H1 (cell line): ENCODE measurements at regions not wholly inside any gene's neighbourhood (a gene's known extent, or its start where the extent isn't known, plus 50 kb on each side); places are given as distances from the start of the nearest gene placed in this dataset.

Source experiments
- CTCF ChIA-PET: fragments of 300-600 bp; sonication (Branson Sonifier 250); formaldehyde crosslinking; loops from one replicate; lab custom pipeline; 2021; ENCODE audit not compliant: partially characterized antibody; lab: Charles Lee
- POLR2A ChIA-PET: fragments of 300-600 bp; sonication (Branson Sonifier 250); formaldehyde crosslinking; loops from one replicate; lab custom pipeline; 2021; ENCODE audit warnings: inconsistent platforms; ENCODE audit not compliant: partially characterized antibody; lab: Charles Lee
- DNase-seq, 2 experiments: peaks; one replicate each; pipeline versions ENCODE4 v3.0.0 to v3.0.0-alpha.2; 2010 to 2022; ENCODE audit warnings: low spot score in 2 of 2, low read depth in 1 of 2, mixed read lengths in 1 of 2
- FAIRE-seq: peaks from 2 replicates; lab custom pipeline; 2011; peaks lifted over from hg19 to GRCh38; lab: Jason Lieb, UNC
- H2AFZ ChIP-seq: 2 replicates; pipeline ENCODE4 v1.8.1; 2012; ENCODE audit warnings: low read length, inconsistent platforms
- H2AK5ac ChIP-seq: 2 replicates; pipeline ENCODE4 v1.6.1; 2013; ENCODE audit warnings: low read depth, low read length
- H2BK120ac ChIP-seq: replicated peaks from 2 replicates; pipeline ENCODE3; 2013; ENCODE audit warnings: low read depth, low read length, inconsistent platforms
- H2BK12ac ChIP-seq: 2 replicates; pipeline ENCODE4 v1.6.1; 2013; ENCODE audit warnings: low read depth, low read length
- H2BK15ac ChIP-seq: 2 replicates; pipeline ENCODE4 v1.6.1; 2013; ENCODE audit warnings: low read length
- H2BK20ac ChIP-seq: 2 replicates; pipeline ENCODE4 v1.6.1; 2013; ENCODE audit warnings: low read length
- H2BK5ac ChIP-seq: 2 replicates; pipeline ENCODE4 v1.6.1; 2013; ENCODE audit warnings: low read depth, low read length
- H3K14ac ChIP-seq: 2 replicates; pipeline ENCODE4 v1.6.1; 2013; ENCODE audit warnings: inconsistent platforms; ENCODE audit not compliant: insufficient read length
- H3K18ac ChIP-seq: 2 replicates; pipeline ENCODE4 v1.6.1; 2013; ENCODE audit warnings: low read length; ENCODE audit errors: extremely low read depth
- H3K23ac ChIP-seq: 2 replicates; pipeline ENCODE4 v1.6.1; 2013; ENCODE audit warnings: inconsistent platforms; ENCODE audit not compliant: insufficient read length
- H3K23me2 ChIP-seq: 2 replicates; pipeline ENCODE4 v1.6.1; 2013; ENCODE audit warnings: low read depth, low read length
- H3K27ac ChIP-seq: 2 replicates; pipeline ENCODE4 v1.6.1; 2011; ENCODE audit warnings: low read depth, low read length, inconsistent platforms
- H3K27me3 ChIP-seq, 4 experiments: replicated peaks in 1 of 4; 1 replicate in 1 of 4; 2 replicates in 3 of 4; pipeline versions ENCODE4 v1.6.1 to v1.8.1; 2011 to 2013; ENCODE audit warnings: low read length in 3 of 4, mild to moderate bottlenecking in 3 of 4, inconsistent platforms in 2 of 4, mixed read lengths in 2 of 4, moderate library complexity in 1 of 4; ENCODE audit not compliant: control insufficient read depth in 3 of 4, insufficient read depth in 3 of 4; ENCODE audit errors: extremely low read depth in 1 of 4
- H3K36me3 ChIP-seq, 4 experiments: 2 replicates each; pipeline versions ENCODE4 v1.6.1 to v1.8.1; 2011 to 2013; ENCODE audit warnings: mild to moderate bottlenecking in 4 of 4, low read length in 3 of 4, moderate library complexity in 2 of 4, control low read depth in 1 of 4, inconsistent platforms in 1 of 4; ENCODE audit not compliant: insufficient read depth in 4 of 4, control insufficient read depth in 2 of 4
- H3K4ac ChIP-seq: replicated peaks from 2 replicates; pipeline ENCODE3; 2013; ENCODE audit warnings: low read length, low read depth, mixed read lengths, inconsistent platforms; ENCODE audit not compliant: insufficient read length
- H3K4me1 ChIP-seq, 4 experiments: replicated peaks in 1 of 4; 1 replicate in 1 of 4; 2 replicates in 3 of 4; pipeline versions ENCODE4 v1.6.1 to v1.8.1; 2011 to 2013; ENCODE audit warnings: low read length in 3 of 4, inconsistent platforms in 2 of 4, mixed read lengths in 1 of 4; ENCODE audit not compliant: insufficient read depth in 4 of 4, control insufficient read depth in 3 of 4
- H3K4me2 ChIP-seq, 2 experiments: 2 replicates each; pipeline versions ENCODE4 v1.6.1 to v1.8.1; 2011 to 2013; ENCODE audit warnings: low read depth in 2 of 2, low read length in 2 of 2, control low read depth in 1 of 2, inconsistent platforms in 1 of 2, mild to moderate bottlenecking in 1 of 2; ENCODE audit not compliant: insufficient read depth in 1 of 2
- H3K4me3 ChIP-seq, 4 experiments: fragments of 200-600, 300-600 bp in 1 of 4; sonication (generic), shearing (Covaris generic), sonication (Bioruptor Twin) in 1 of 4; 2 replicates each; pipeline versions ENCODE4 v1.5.1 to v1.8.1; 2011 to 2016; ENCODE audit warnings: low read length in 4 of 4, low read depth in 3 of 4, control low read depth in 2 of 4, inconsistent platforms in 2 of 4, mild to moderate bottlenecking in 2 of 4, mixed read lengths in 1 of 4, moderate library complexity in 1 of 4; ENCODE audit not compliant: insufficient read depth in 2 of 4; ENCODE audit errors: extremely low read depth in 1 of 4
- H3K56ac ChIP-seq: replicated peaks from 2 replicates; pipeline ENCODE3; 2013; ENCODE audit warnings: low read depth, mild to moderate bottlenecking, mixed read lengths, low read length, inconsistent platforms; ENCODE audit not compliant: insufficient read length
- H3K79me1 ChIP-seq: 2 replicates; pipeline ENCODE4 v1.6.1; 2013; ENCODE audit warnings: low read depth, low read length, control low read depth
- H3K79me2 ChIP-seq, 2 experiments: 2 replicates each; pipeline versions ENCODE4 v1.6.1 to v1.8.1; 2012 to 2013; ENCODE audit warnings: low read length in 2 of 2, mild to moderate bottlenecking in 2 of 2, inconsistent platforms in 1 of 2; ENCODE audit not compliant: insufficient read depth in 2 of 2, control insufficient read depth in 1 of 2
- H3K9ac ChIP-seq, 4 experiments: replicated peaks in 1 of 4; 1 replicate in 1 of 4; 2 replicates in 3 of 4; pipeline versions ENCODE4 v1.6.1 to v1.8.1; 2011 to 2013; ENCODE audit warnings: low read depth in 3 of 4, low read length in 3 of 4, control low read depth in 2 of 4, mild to moderate bottlenecking in 2 of 4, moderate library complexity in 2 of 4, inconsistent platforms in 1 of 4; ENCODE audit errors: extremely low read depth in 1 of 4
- H3K9me3 ChIP-seq, 2 experiments: 2 replicates each; pipeline versions ENCODE4 v1.6.1 to v1.8.1; 2012 to 2013; ENCODE audit warnings: mild to moderate bottlenecking in 2 of 2, moderate library complexity in 2 of 2, control low read depth in 1 of 2, inconsistent platforms in 1 of 2, low read depth in 1 of 2, low read length in 1 of 2, mixed read lengths in 1 of 2; ENCODE audit not compliant: insufficient read depth in 2 of 2
- H4K20me1 ChIP-seq, 2 experiments: replicated peaks in 1 of 2; 2 replicates each; pipeline versions ENCODE3 to v1.8.1; 2011 to 2013; ENCODE audit warnings: inconsistent platforms in 2 of 2, low read length in 2 of 2, mild to moderate bottlenecking in 1 of 2; ENCODE audit not compliant: insufficient read depth in 2 of 2, control insufficient read depth in 1 of 2
- H4K5ac ChIP-seq: 2 replicates; pipeline ENCODE4 v1.6.1; 2013; ENCODE audit warnings: low read length, low read depth, mixed read lengths, inconsistent platforms; ENCODE audit not compliant: insufficient read length
- H4K8ac ChIP-seq: 2 replicates; pipeline ENCODE4 v1.8.0; 2013; ENCODE audit warnings: mild to moderate bottlenecking, moderate library complexity, low read length, inconsistent platforms; ENCODE audit not compliant: insufficient read depth; ENCODE audit errors: extremely low read depth
- H4K91ac ChIP-seq: replicated peaks from 2 replicates; pipeline ENCODE3; 2013; ENCODE audit warnings: low read length, mixed read lengths, inconsistent platforms; ENCODE audit not compliant: insufficient read length
- CHD7 ChIP-seq: fragments of 300-600 bp; sonication (generic); IDR thresholded peaks from 2 replicates; pipeline ENCODE4 v1.7.1; 2012; ENCODE audit warnings: low read length, moderate library complexity, mild to moderate bottlenecking, inconsistent platforms; ENCODE audit not compliant: insufficient replicate concordance
- WGBS, 2 experiments: shearing (Covaris generic) in 1 of 2; methylation state at CpG; one replicate each; pipeline versions ENCODE4 v1.1.6 to v1.1.7; 2013 to 2015; ENCODE audit warnings: low lambda C conversion rate in 2 of 2, mixed read lengths in 2 of 2, inconsistent platforms in 1 of 2, low coverage in 1 of 2, missing lambda C conversion rate in 1 of 2; ENCODE audit not compliant: insufficient replicate concordance in 2 of 2, insufficient coverage in 1 of 2, insufficient read length in 1 of 2; ENCODE audit errors: extremely low coverage in 1 of 2, missing lambda C conversion rate in 1 of 2; 5-methylcytosine and 5-hydroxymethylcytosine counted together

DNA sequence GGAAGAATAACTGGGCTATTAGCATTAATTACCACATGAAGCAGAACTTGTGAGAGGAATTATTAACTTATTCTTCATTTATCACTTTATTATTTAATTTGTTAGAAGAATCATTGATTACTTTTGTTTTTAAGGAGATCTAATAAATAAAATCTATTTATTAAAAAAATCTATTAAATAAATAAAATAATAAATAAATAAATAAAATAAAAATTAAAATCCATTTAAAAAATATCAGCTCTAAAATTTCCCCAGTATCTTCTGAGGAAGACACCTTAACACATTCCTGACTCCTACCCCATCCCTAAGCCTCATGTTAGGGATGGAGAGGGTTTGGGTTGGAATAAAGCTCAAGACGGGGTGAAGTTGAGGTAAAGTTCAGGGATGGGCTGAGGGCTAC, 231.4 kb downstream of the CLIC5 start:
- H3K36me3 ChIP-seq, result no peaks in the 10 kb centered on the region
- CTCF ChIA-PET, result interaction anchor here (1.2 to 4.1 kb wide), 3 partner anchors 11 to 139 kb away, joined by 5 to 17 read pairs (median 6); no protein-coding TSS in a partner anchor
- H2AK5ac ChIP-seq, result no peak overlapping the region
- no peak overlapping the region for H3K14ac ChIP-seq
- no peak overlapping the region for H3K18ac ChIP-seq
- no peak overlapping the region for H3K27ac ChIP-seq
- no peak overlapping the region for H3K9ac ChIP-seq
- no peak overlapping the region for H3K56ac ChIP-seq
- no peak overlapping the region for H3K4ac ChIP-seq
- H2BK15ac ChIP-seq, result no peak overlapping the region
- no peak overlapping the region for H2BK12ac ChIP-seq
- H3K79me2 ChIP-seq, result no peaks in the 10 kb centered on the region
- H3K23ac ChIP-seq, result no peak overlapping the region
- no peak overlapping the region for H3K4me3 ChIP-seq
- no peaks in the 10 kb centered on the region for H3K27me3 ChIP-seq
- H2BK5ac ChIP-seq, result no peak overlapping the region
- H2BK20ac ChIP-seq, result no peak overlapping the region
- POLR2A ChIA-PET, result no interaction called here
- H3K4me1 ChIP-seq, result no peaks in the 10 kb centered on the region
- H4K5ac ChIP-seq, result no peak overlapping the region
- H3K79me1 ChIP-seq, result no peaks in the 10 kb centered on the region
- H2BK120ac ChIP-seq, result no peak overlapping the region
- no peak overlapping the region for H4K8ac ChIP-seq
- no peak overlapping the region for H3K4me2 ChIP-seq
- no peak for FAIRE-seq
- no peak overlapping the region for H4K91ac ChIP-seq
- H4K20me1 ChIP-seq, result no peaks in the 10 kb centered on the region
- no peak overlapping the region for H2AFZ ChIP-seq
- DNase-seq, result no peak
- no peaks in the 10 kb centered on the region for H3K9me3 ChIP-seq
- 93% methylated on average over 1 of the region's 1 CpG; no CpG with 5 or more reads in 1 of the 2 experiments for WGBS, 2 experiments
- no peaks in the 10 kb centered on the region for H3K23me2 ChIP-seq
- TF ChIP-seq CHD7, result no peak
